ENCODE measurements at regions not wholly inside any gene's neighbourhood (a gene's known extent, or its start where the extent isn't known, plus 50 kb on each side); places are given as distances from the start of the nearest gene placed in this dataset.
"Not testable (repeated sequence)": the region's sequence is repeated elsewhere in the genome, so short reads cannot be mapped to it uniquely, and the experiment has no call there.

GRCh38 chr5:97570242-97570641, 387.2 kb upstream of the RIOK2 start:
- CTCF ChIA-PET = no interaction called here
- no peaks in the 10 kb centered on the region for H3K4me1 ChIP-seq (ENCODE audit: insufficient read depth, low read length)
- H3K27me3 ChIP-seq (ENCODE audit: control insufficient read depth in 1 of 2, insufficient read depth in 2 of 2, low read length in 2 of 2) = no peaks in the 10 kb centered on the region
- intact Hi-C loops (cut with DNase I, micrococcal nuclease) = no loop called here
- H3K4me3 ChIP-seq (ENCODE audit: low read length) = no peak overlapping the region
- Mint-ChIP-seq H3K9me3 (peaks cover 17% of the 10 kb centered on the region), H3K4me3 (no peak overlapping the region), H3K4me1 (ENCODE audit: low read depth) (no peaks in the 10 kb centered on the region), H3K36me3 (ENCODE audit: low read depth) (no peaks in the 10 kb centered on the region), H3K27ac (no peak overlapping the region), H3K27me3 (no peaks in the 10 kb centered on the region)
- H3K36me3 ChIP-seq (ENCODE audit: insufficient read depth, low read length) = no peaks in the 10 kb centered on the region
- TF ChIP-seq CTCF (IDR thresholded peaks at IDR 0.05) = no peak
- H3K9me3 ChIP-seq (ENCODE audit: control insufficient read depth in 1 of 2, insufficient read depth in 1 of 2, low read length in 2 of 2) = peaks cover 4 to 13% of the 10 kb centered on the region in 2 experiments
- DNase-seq = no peak
- POLR2A ChIA-PET = no interaction called here
- no peak overlapping the region for H3K27ac ChIP-seq (ENCODE audit: low read depth in 1 of 2, low read length in 2 of 2)
- ATAC-seq (ENCODE audit: poor library complexity) = no peak

GRCh38 chr5:97575322-97575721, 392.3 kb upstream of the RIOK2 start:
- no peaks in the 10 kb centered on the region for H3K27me3 ChIP-seq (ENCODE audit: control insufficient read depth in 1 of 2, insufficient read depth in 2 of 2, low read length in 2 of 2)
- H3K4me1 Mint-ChIP-seq (ENCODE audit: low read depth) = no peaks in the 10 kb centered on the region
- no peaks in the 10 kb centered on the region for H3K27me3 Mint-ChIP-seq
- no peak overlapping the region for H3K4me3 ChIP-seq (ENCODE audit: low read length)
- peaks cover 3 to 7% of the 10 kb centered on the region in 2 experiments for H3K9me3 ChIP-seq (ENCODE audit: control insufficient read depth in 1 of 2, insufficient read depth in 1 of 2, low read length in 2 of 2)
- CTCF ChIA-PET = no interaction called here
- intact Hi-C loops (cut with DNase I, micrococcal nuclease) = no loop called here
- H3K36me3 ChIP-seq (ENCODE audit: insufficient read depth, low read length) = no peaks in the 10 kb centered on the region
- H3K4me1 ChIP-seq (ENCODE audit: insufficient read depth, low read length) = no peaks in the 10 kb centered on the region
- peaks cover 11% of the 10 kb centered on the region for H3K9me3 Mint-ChIP-seq
- H3K27ac ChIP-seq (ENCODE audit: low read depth in 1 of 2, low read length in 2 of 2) = no peak overlapping the region
- TF ChIP-seq CTCF (IDR thresholded peaks at IDR 0.05) = no peak
- DNase-seq (no peak), ATAC-seq (ENCODE audit: poor library complexity) (no peak)
- POLR2A ChIA-PET = no interaction called here
- H3K27ac Mint-ChIP-seq = no peak overlapping the region
- H3K4me3 Mint-ChIP-seq = no peak overlapping the region
- no peaks in the 10 kb centered on the region for H3K36me3 Mint-ChIP-seq (ENCODE audit: low read depth)

GRCh38 chr5:97576956-97577355, 393.9 kb upstream of the RIOK2 start:
- intact Hi-C loops (cut with DNase I, micrococcal nuclease) = no loop called here
- ATAC-seq (ENCODE audit: poor library complexity) (no peak), DNase-seq (no peak)
- H3K27ac Mint-ChIP-seq = no peak overlapping the region
- peaks cover 3% of the 10 kb centered on the region for H3K9me3 Mint-ChIP-seq
- H3K36me3 Mint-ChIP-seq (ENCODE audit: low read depth) = no peaks in the 10 kb centered on the region
- POLR2A ChIA-PET = no interaction called here
- CTCF ChIA-PET = no interaction called here
- H3K4me3 ChIP-seq (ENCODE audit: low read length) = no peak overlapping the region
- no peaks in the 10 kb centered on the region for H3K4me1 ChIP-seq (ENCODE audit: insufficient read depth, low read length)
- H3K27ac ChIP-seq (ENCODE audit: low read depth in 1 of 2, low read length in 2 of 2) = no peak overlapping the region
- no peaks in the 10 kb centered on the region for H3K27me3 ChIP-seq (ENCODE audit: control insufficient read depth in 1 of 2, insufficient read depth in 2 of 2, low read length in 2 of 2)
- H3K9me3 ChIP-seq (ENCODE audit: control insufficient read depth in 1 of 2, insufficient read depth in 1 of 2, low read length in 2 of 2) = peaks cover 0 to 7% of the 10 kb centered on the region in 2 experiments
- no peaks in the 10 kb centered on the region for H3K36me3 ChIP-seq (ENCODE audit: insufficient read depth, low read length)
- H3K4me3 Mint-ChIP-seq = no peak overlapping the region
- no peaks in the 10 kb centered on the region for H3K4me1 Mint-ChIP-seq (ENCODE audit: low read depth)
- no peaks in the 10 kb centered on the region for H3K27me3 Mint-ChIP-seq
- TF ChIP-seq CTCF (IDR thresholded peaks at IDR 0.05) = no peak

GRCh38 chr5:97579977-97580376, 396.9 kb upstream of the RIOK2 start:
- H3K4me1 ChIP-seq (ENCODE audit: insufficient read depth, low read length); H3K9me3 Mint-ChIP-seq; POLR2A ChIA-PET; H3K9me3 ChIP-seq (ENCODE audit: control insufficient read depth in 1 of 2, insufficient read depth in 1 of 2, low read length in 2 of 2); DNase-seq; H3K27ac ChIP-seq (ENCODE audit: low read depth in 1 of 2, low read length in 2 of 2); H3K27me3 ChIP-seq (ENCODE audit: control insufficient read depth in 1 of 2, insufficient read depth in 2 of 2, low read length in 2 of 2); H3K4me1 Mint-ChIP-seq (ENCODE audit: low read depth); H3K27me3 Mint-ChIP-seq; ATAC-seq (ENCODE audit: poor library complexity); CTCF ChIA-PET; H3K4me3 ChIP-seq (ENCODE audit: low read length); intact Hi-C loops (cut with DNase I, micrococcal nuclease); H3K36me3 ChIP-seq (ENCODE audit: insufficient read depth, low read length); H3K4me3 Mint-ChIP-seq; H3K27ac Mint-ChIP-seq; H3K36me3 Mint-ChIP-seq (ENCODE audit: low read depth): not testable (repeated sequence)
